ENCODE measurements at regions not wholly inside any gene's neighbourhood (a gene's known extent, or its start where the extent isn't known, plus 50 kb on each side); places are given as distances from the start of the nearest gene placed in this dataset.

DNA sequence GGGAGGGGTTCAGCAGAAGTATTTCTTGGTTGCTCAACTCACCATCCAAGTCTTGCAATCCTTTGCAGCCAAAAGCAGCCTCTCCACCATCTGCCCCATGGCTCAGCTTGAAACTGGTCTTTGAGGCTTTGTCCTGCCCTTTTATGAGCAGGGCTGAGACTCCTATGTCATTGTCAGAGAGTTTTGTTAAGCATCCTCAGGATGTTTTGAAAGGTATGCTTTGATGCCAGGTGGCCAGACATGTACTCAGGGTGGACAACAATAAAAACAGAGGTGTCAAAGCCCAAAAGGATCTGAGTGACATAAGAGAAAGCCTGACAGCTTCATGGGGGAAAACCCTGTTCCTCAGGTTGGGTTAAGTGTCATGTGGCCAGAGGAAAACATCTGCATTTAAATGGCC lies 310.5 kb downstream of the PRDM2 start:
- no peak overlapping the region for H3K27ac Mint-ChIP-seq (ENCODE audit: unreplicated experiment)
- H3K4me3 Mint-ChIP-seq (ENCODE audit: unreplicated experiment), result no peak overlapping the region
- H3K27me3 Mint-ChIP-seq (ENCODE audit: low read depth), result no peaks in the 10 kb centered on the region
- H3K36me3 Mint-ChIP-seq (ENCODE audit: low read depth), result no peaks in the 10 kb centered on the region
- no peaks in the 10 kb centered on the region for H3K4me1 Mint-ChIP-seq (ENCODE audit: low read depth)
- H3K9me3 Mint-ChIP-seq (ENCODE audit: low read depth), result peaks cover 28% of the 10 kb centered on the region
- DNase-seq (ENCODE audit: low spot score), result no peak
- TF ChIP-seq, protein P1, sequence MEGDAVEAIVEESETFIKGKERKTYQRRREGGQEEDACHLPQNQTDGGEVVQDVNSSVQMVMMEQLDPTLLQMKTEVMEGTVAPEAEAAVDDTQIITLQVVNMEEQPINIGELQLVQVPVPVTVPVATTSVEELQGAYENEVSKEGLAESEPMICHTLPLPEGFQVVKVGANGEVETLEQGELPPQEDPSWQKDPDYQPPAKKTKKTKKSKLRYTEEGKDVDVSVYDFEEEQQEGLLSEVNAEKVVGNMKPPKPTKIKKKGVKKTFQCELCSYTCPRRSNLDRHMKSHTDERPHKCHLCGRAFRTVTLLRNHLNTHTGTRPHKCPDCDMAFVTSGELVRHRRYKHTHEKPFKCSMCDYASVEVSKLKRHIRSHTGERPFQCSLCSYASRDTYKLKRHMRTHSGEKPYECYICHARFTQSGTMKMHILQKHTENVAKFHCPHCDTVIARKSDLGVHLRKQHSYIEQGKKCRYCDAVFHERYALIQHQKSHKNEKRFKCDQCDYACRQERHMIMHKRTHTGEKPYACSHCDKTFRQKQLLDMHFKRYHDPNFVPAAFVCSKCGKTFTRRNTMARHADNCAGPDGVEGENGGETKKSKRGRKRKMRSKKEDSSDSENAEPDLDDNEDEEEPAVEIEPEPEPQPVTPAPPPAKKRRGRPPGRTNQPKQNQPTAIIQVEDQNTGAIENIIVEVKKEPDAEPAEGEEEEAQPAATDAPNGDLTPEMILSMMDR (IDR thresholded peaks at IDR 0.05), result no peak

DNA sequence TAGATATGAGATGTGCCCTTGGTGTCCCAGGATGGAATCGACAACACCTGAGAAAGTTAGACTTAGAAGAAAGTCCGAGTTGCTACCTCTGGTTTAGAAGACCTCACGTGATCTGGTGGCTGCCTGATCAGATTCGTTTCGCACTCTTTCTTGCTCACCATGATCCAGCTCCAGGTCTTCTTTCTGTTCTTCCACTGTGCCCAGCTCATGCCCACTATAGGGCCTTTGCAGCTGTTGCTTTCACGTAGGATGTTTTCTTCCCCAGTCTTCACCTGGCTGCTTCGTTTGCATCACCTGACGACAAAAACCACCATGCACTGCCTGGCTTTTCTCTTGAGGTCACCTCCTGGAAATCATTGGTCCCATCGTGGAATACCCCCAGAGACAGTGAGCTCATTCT lies 311.1 kb downstream of the PRDM2 start:
- Mint-ChIP-seq H3K9me3 (ENCODE audit: low read depth) (peaks cover 28% of the 10 kb centered on the region), H3K4me1 (ENCODE audit: low read depth) (no peaks in the 10 kb centered on the region)

DNA sequence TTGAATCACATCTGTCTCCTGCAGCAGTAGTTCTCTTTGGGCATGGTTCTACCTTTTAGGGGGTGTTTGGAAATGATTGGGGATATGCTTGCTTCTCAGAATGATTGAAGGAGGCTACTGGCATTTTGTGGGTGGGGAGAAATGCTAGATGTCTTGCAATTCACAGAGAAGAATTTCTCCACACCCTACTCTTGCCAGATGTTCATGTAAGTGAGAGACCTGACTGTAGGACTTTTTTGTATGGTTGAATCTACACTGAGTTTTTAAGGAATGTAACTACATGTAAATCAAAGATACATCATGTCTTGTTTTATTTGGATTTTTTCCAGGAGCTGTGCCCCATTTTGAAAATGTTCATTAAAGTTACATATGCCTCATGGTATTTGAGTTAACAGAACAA lies 311.9 kb downstream of the PRDM2 start:
- TF ChIP-seq, protein P1 (IDR thresholded peaks at IDR 0.05), result no peak
- Mint-ChIP-seq H3K9me3 (ENCODE audit: low read depth) (peaks cover 23% of the 10 kb centered on the region), H3K36me3 (ENCODE audit: low read depth) (no peaks in the 10 kb centered on the region), H3K4me1 (ENCODE audit: low read depth) (no peaks in the 10 kb centered on the region), H3K27me3 (ENCODE audit: low read depth) (no peaks in the 10 kb centered on the region), H3K27ac (ENCODE audit: unreplicated experiment) (no peak overlapping the region), H3K4me3 (ENCODE audit: unreplicated experiment) (no peak overlapping the region)
- DNase-seq (ENCODE audit: low spot score), result no peak

More for the DNA sequence above, 311.1 kb downstream of the PRDM2 start:
- Mint-ChIP-seq H3K36me3 (ENCODE audit: low read depth) (no peaks in the 10 kb centered on the region), H3K4me3 (ENCODE audit: unreplicated experiment) (no peak overlapping the region), H3K27me3 (ENCODE audit: low read depth) (no peaks in the 10 kb centered on the region), H3K27ac (ENCODE audit: unreplicated experiment) (no peak overlapping the region)
- TF ChIP-seq, protein P1 (IDR thresholded peaks at IDR 0.05), result no peak
- no peak for DNase-seq (ENCODE audit: low spot score)

- DNase-seq (ENCODE audit: low spot score), result no peak
- no peaks in the 10 kb centered on the region for H3K4me1 Mint-ChIP-seq (ENCODE audit: low read depth)
- H3K9me3 Mint-ChIP-seq (ENCODE audit: low read depth), result peaks cover 23% of the 10 kb centered on the region
- no peak overlapping the region for H3K4me3 Mint-ChIP-seq (ENCODE audit: unreplicated experiment)
- no peaks in the 10 kb centered on the region for H3K27me3 Mint-ChIP-seq (ENCODE audit: low read depth)
- TF ChIP-seq, protein P1 (IDR thresholded peaks at IDR 0.05), result no peak
- H3K27ac Mint-ChIP-seq (ENCODE audit: unreplicated experiment), result no peak overlapping the region
- H3K36me3 Mint-ChIP-seq (ENCODE audit: low read depth), result no peaks in the 10 kb centered on the region
These were observed 314.9 kb downstream of the PRDM2 start for GRCh38 chr1:14014929-14015328.

DNA sequence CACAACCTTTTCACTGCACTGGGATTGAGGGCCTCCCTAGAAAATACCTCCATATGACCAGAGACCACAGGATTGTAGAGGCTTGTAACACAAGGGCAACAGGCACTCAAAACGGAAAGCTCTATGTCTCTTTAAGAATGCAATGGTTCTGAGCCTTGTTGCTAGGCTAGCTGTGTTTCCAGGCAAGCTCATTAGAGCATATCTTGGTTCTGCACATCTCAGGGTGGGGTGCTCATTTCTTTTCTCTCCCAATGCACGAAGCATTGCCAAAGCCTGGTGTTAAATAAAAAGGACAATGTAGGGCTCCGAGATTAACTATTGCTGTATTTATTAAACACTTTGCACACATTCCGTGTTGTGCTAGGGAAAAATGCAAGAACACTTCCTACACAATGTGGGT lies 315.9 kb downstream of the PRDM2 start:
- TF ChIP-seq, protein P1 (IDR thresholded peaks at IDR 0.05), result no peak
- Mint-ChIP-seq H3K27ac (ENCODE audit: unreplicated experiment) (no peak overlapping the region), H3K36me3 (ENCODE audit: low read depth) (no peaks in the 10 kb centered on the region), H3K27me3 (ENCODE audit: low read depth) (no peaks in the 10 kb centered on the region), H3K4me3 (ENCODE audit: unreplicated experiment) (no peak overlapping the region), H3K9me3 (ENCODE audit: low read depth) (peaks cover 22% of the 10 kb centered on the region), H3K4me1 (ENCODE audit: low read depth) (no peaks in the 10 kb centered on the region)
- DNase-seq (ENCODE audit: low spot score), result no peak

Measured in chondrocyte (in vitro differentiated cells).